H1 (cell line): ENCODE measurements at regions not wholly inside any gene's neighbourhood (a gene's known extent, or its start where the extent isn't known, plus 50 kb on each side); places are given as distances from the start of the nearest gene placed in this dataset.

Source experiments
- CEBPB ChIP-seq: IDR thresholded peaks from 2 replicates; pipeline ENCODE4 v1.6.1; 2012; ENCODE audit warnings: low read depth, low read length
- CTCF ChIP-seq, 3 experiments: IDR thresholded peaks; 1 replicate in 2 of 3; 2 replicates in 1 of 3; pipeline versions ENCODE4 v1.5.1 to v1.6.1; 2011; ENCODE audit warnings: low read length in 3 of 3, mild to moderate bottlenecking in 3 of 3, inconsistent platforms in 2 of 3, low read depth in 1 of 3, moderate library complexity in 1 of 3; ENCODE audit not compliant: insufficient read depth in 1 of 3; ENCODE audit errors: control extremely low read depth in 1 of 3
- KDM1A ChIP-seq: fragments of 200-600, 300-600 bp; sonication (generic); IDR thresholded peaks from 2 replicates; pipeline ENCODE4 v1.7.1; 2016; ENCODE audit warnings: mild to moderate bottlenecking, low read length, borderline replicate concordance
- POLR2AphosphoS5 ChIP-seq: IDR thresholded peaks from 2 replicates; pipeline ENCODE4 v1.6.1; 2011; ENCODE audit warnings: low read depth, low read length
- RNF2 ChIP-seq: fragments of 200-900, 300-1000 bp; sonication (generic); IDR thresholded peaks from 2 replicates; pipeline ENCODE4 v1.7.1; 2016; ENCODE audit warnings: borderline replicate concordance, low read depth, mild to moderate bottlenecking, antibody characterized with exemption, low read length; ENCODE audit not compliant: poor library complexity, severe bottlenecking; ENCODE audit errors: missing control alignments
- SAP30 ChIP-seq: fragments of 300-600 bp; sonication (generic); IDR thresholded peaks from 2 replicates; pipeline ENCODE4 v1.7.1; 2012; ENCODE audit warnings: low read length, moderate library complexity, mild to moderate bottlenecking, inconsistent platforms; ENCODE audit not compliant: insufficient read depth, insufficient replicate concordance
- SUZ12 ChIP-seq: fragments of 200-600 bp; sonication (generic); IDR thresholded peaks from 2 replicates; pipeline ENCODE4 v1.6.1; 2012; ENCODE audit warnings: mild to moderate bottlenecking, inconsistent platforms, low read length, moderate library complexity, mixed read lengths
- USF2 ChIP-seq: IDR thresholded peaks from 2 replicates; pipeline ENCODE4 v1.6.1; 2011; ENCODE audit warnings: low read length, improper control_type of control experiment

GRCh38 chr12:28092396-28092795, 97.9 kb upstream of the CCDC91 start:
- TF ChIP-seq SUZ12: no peak
- TF ChIP-seq CTCF (IDR thresholded peaks at IDR 0.05; ENCODE audit: control extremely low read depth in 1 of 3, insufficient read depth in 1 of 3, low read depth in 1 of 3, low read length in 3 of 3): no peak
- TF ChIP-seq USF2: no peak
- TF ChIP-seq CEBPB: no peak
- no peak for TF ChIP-seq KDM1A
- no peak for TF ChIP-seq SAP30
- TF ChIP-seq POLR2AphosphoS5: no peak
- no peak for TF ChIP-seq RNF2
